AG10803 (cell line): ENCODE measurements at regions not wholly inside any gene's neighbourhood (a gene's known extent, or its start where the extent isn't known, plus 50 kb on each side); places are given as distances from the start of the nearest gene placed in this dataset.
"Not testable (repeated sequence)": the region's sequence is repeated elsewhere in the genome, so short reads cannot be mapped to it uniquely, and the experiment has no call there.

Experiments
- DNase-seq: peaks from one replicate; pipeline ENCODE4 v3.0.0; 2010; ENCODE audit warnings: low read depth
- H3K4me3 ChIP-seq: 2 replicates; pipeline ENCODE4 v1.5.1; 2011; ENCODE audit warnings: mild to moderate bottlenecking, low read length, control low read depth
- CTCF ChIP-seq: conservative IDR thresholded peaks from 2 replicates; pipeline ENCODE4 v1.5.1; 2011; ENCODE audit warnings: mild to moderate bottlenecking, low read length, control low read depth, inconsistent platforms

- no peak for TF ChIP-seq CTCF
- H3K4me3 ChIP-seq: no peak overlapping the region
- no peak for DNase-seq
Observed at GRCh38 chr6:139699911-139700310, 325.5 kb upstream of the CITED2 start.

GRCh38 chr6:139699335-139699734 is 324.9 kb upstream of the CITED2 start:
- DNase-seq: peak; percentile 93
- no peak for TF ChIP-seq CTCF
- H3K4me3 ChIP-seq: no peak overlapping the region

- no peak overlapping the region for H3K4me3 ChIP-seq
- no peak for TF ChIP-seq CTCF
- peak; percentile 77 for DNase-seq
Observed at GRCh38 chr6:139698526-139699176, 324.2 kb upstream of the CITED2 start.

- not testable (repeated sequence) for DNase-seq, H3K4me3 ChIP-seq
Observed at GRCh38 chr6:139697856-139698255, 323.4 kb upstream of the CITED2 start.

GRCh38 chr6:139696991-139697390 is 322.5 kb upstream of the CITED2 start:
- H3K4me3 ChIP-seq, DNase-seq: not testable (repeated sequence)

- no peak overlapping the region for H3K4me3 ChIP-seq
- DNase-seq: no peak
- TF ChIP-seq CTCF: no peak
Observed at GRCh38 chr6:139695361-139695760, 320.9 kb upstream of the CITED2 start.

- no peak for TF ChIP-seq CTCF
- DNase-seq: no peak
- no peak overlapping the region for H3K4me3 ChIP-seq
Observed at GRCh38 chr6:139693735-139694134, 319.3 kb upstream of the CITED2 start.

- H3K4me3 ChIP-seq: no peak overlapping the region
- TF ChIP-seq CTCF: no peak
Observed at GRCh38 chr6:139690007-139690406, 315.6 kb upstream of the CITED2 start.

More at GRCh38 chr6:139690007-139690406, 315.6 kb upstream of the CITED2 start:
- no peak for DNase-seq
